ENCODE measurements at regions not wholly inside any gene's neighbourhood (a gene's known extent, or its start where the extent isn't known, plus 50 kb on each side); places are given as distances from the start of the nearest gene placed in this dataset.

DNA sequence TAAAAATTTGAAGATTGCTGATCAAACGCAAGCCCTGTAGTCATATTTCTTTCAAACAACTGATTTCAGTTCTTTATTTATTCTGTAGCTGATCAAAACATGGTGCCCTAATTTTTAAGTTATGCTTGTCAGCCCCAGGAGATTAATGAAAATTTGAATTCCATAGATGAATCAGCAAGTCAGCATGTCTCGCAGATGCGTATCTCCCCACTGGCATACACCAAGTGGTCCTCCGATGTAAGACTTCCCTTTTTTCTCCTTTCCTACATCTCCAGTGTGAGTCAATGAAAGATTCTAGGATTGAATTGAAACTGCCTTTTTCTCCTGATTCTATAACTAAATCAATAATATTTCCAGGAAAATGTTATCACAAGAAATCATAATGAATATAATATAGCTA is 539.6 kb upstream of the NOX3 start:
- TF ChIP-seq, protein P1, sequence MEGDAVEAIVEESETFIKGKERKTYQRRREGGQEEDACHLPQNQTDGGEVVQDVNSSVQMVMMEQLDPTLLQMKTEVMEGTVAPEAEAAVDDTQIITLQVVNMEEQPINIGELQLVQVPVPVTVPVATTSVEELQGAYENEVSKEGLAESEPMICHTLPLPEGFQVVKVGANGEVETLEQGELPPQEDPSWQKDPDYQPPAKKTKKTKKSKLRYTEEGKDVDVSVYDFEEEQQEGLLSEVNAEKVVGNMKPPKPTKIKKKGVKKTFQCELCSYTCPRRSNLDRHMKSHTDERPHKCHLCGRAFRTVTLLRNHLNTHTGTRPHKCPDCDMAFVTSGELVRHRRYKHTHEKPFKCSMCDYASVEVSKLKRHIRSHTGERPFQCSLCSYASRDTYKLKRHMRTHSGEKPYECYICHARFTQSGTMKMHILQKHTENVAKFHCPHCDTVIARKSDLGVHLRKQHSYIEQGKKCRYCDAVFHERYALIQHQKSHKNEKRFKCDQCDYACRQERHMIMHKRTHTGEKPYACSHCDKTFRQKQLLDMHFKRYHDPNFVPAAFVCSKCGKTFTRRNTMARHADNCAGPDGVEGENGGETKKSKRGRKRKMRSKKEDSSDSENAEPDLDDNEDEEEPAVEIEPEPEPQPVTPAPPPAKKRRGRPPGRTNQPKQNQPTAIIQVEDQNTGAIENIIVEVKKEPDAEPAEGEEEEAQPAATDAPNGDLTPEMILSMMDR (IDR thresholded peaks at IDR 0.05): no peak
- TF ChIP-seq EP300 (IDR thresholded peaks at IDR 0.05) (no peak), POLR2AphosphoS5 (IDR thresholded peaks at IDR 0.05) (no peak)

Data from upper lobe of left lung (tissue), 4 donors.